HG02884 (cell line): ENCODE measurements at regions not wholly inside any gene's neighbourhood (a gene's known extent, or its start where the extent isn't known, plus 50 kb on each side); places are given as distances from the start of the nearest gene placed in this dataset.
"Not testable (repeated sequence)": the region's sequence is repeated elsewhere in the genome, so short reads cannot be mapped to it uniquely, and the experiment has no call there.

Experiments used
- ATAC-seq: cut with Tn5 transposase; IDR thresholded peaks from one replicate; pipeline ENCODE4 v1.9.1; 2021; ENCODE audit warnings: mild to moderate bottlenecking, moderate library complexity; ENCODE audit not compliant: unreplicated experiment

- no peak for ATAC-seq
Measured at GRCh38 chr6:3900744-3901336, 51.7 kb downstream of the FAM50B start.

GRCh38 chr6:3902871-3903648 is 53.9 kb downstream of the FAM50B start:
- ATAC-seq: no peak

GRCh38 chr6:3904518-3904917 is 55.3 kb downstream of the FAM50B start:
- no peak for ATAC-seq

GRCh38 chr6:3905945-3906845 is 57.0 kb downstream of the FAM50B start:
- no peak for ATAC-seq

- no peak for ATAC-seq
Measured at GRCh38 chr6:3906846-3907151, 57.6 kb downstream of the FAM50B start.

GRCh38 chr6:3908223-3908622 is 59.0 kb downstream of the FAM50B start:
- ATAC-seq: no peak

GRCh38 chr6:3908961-3909360 is 59.8 kb downstream of the FAM50B start:
- ATAC-seq: no peak

- ATAC-seq: no peak
Measured at GRCh38 chr6:3910106-3910663, 61.0 kb downstream of the FAM50B start.

GRCh38 chr6:3911130-3911529 is 62.0 kb downstream of the FAM50B start:
- no peak for ATAC-seq

- ATAC-seq: no peak
Measured at GRCh38 chr6:3911614-3912336, 62.6 kb downstream of the FAM50B start.

GRCh38 chr6:3912361-3913076 is 63.3 kb downstream of the FAM50B start:
- no peak for ATAC-seq

- no peak for ATAC-seq
Measured at GRCh38 chr6:3913077-3913957, 64.1 kb downstream of the FAM50B start.

GRCh38 chr6:3913958-3914337 is 64.8 kb downstream of the FAM50B start:
- no peak for ATAC-seq

- no peak for ATAC-seq
Measured at GRCh38 chr6:3915076-3915791, 66.1 kb downstream of the FAM50B start.

- no peak for ATAC-seq
Measured at GRCh38 chr6:3916211-3916610, 67.0 kb downstream of the FAM50B start.

GRCh38 chr6:3916749-3917148 is 67.6 kb downstream of the FAM50B start:
- ATAC-seq: not testable (repeated sequence)

- no peak for ATAC-seq
Measured at GRCh38 chr6:3918469-3918868, 69.3 kb downstream of the FAM50B start.

GRCh38 chr6:3919130-3919628 is 70.0 kb downstream of the FAM50B start:
- no peak for ATAC-seq
